Esophagus squamous epithelium (tissue), 5 donors: ENCODE measurements at regions not wholly inside any gene's neighbourhood (a gene's known extent, or its start where the extent isn't known, plus 50 kb on each side); places are given as distances from the start of the nearest gene placed in this dataset.

ENCODE experiments used
- DNase-seq: peaks from one replicate; lab custom pipeline; 2025; lab: John Stamatoyannopoulos, UW
- H3K27ac ChIP-seq, 4 donors: fragments of 200-600 bp; sonication (generic); one replicate each; pipeline ENCODE4 v1.5.1; 2016 to 2019; ENCODE audit warnings: mild to moderate bottlenecking in 1 of 4
- H3K27me3 ChIP-seq, 4 donors: fragments of 200-600 bp; sonication (generic); 1 replicate in 3 of 4; 2 replicates in 1 of 4; pipeline versions ENCODE4 v1.5.1 to v1.6.0; 2017 to 2021; ENCODE audit warnings: antibody characterized with exemption in 1 of 4
- H3K36me3 ChIP-seq, 3 donors: fragments of 200-600 bp; sonication (generic); one replicate each; pipeline ENCODE4 v1.5.1; 2016 to 2019
- H3K4me1 ChIP-seq, 3 donors: fragments of 200-600 bp; sonication (generic); one replicate each; pipeline ENCODE4 v1.5.1; 2017 to 2019
- H3K4me3 ChIP-seq, 4 donors: fragments of 200-600 bp; sonication (generic); 1 replicate in 3 of 4; 2 replicates in 1 of 4; pipeline ENCODE4 v1.5.1; 2016 to 2019; ENCODE audit warnings: mild to moderate bottlenecking in 2 of 4, moderate library complexity in 1 of 4
- H3K9me3 ChIP-seq, 3 donors: fragments of 200-600 bp; sonication (generic); one replicate each; pipeline ENCODE4 v1.5.1; 2016 to 2019
- POLR2A ChIP-seq, 4 donors: fragments of 450-650 bp; IDR thresholded peaks; one replicate each; pipeline ENCODE4 v1.6.1; 2017; ENCODE audit warnings: antibody characterized with exemption in 4 of 4, mild to moderate bottlenecking in 4 of 4, moderate library complexity in 3 of 4
- WGBS, 2 donors: methylation state at CpG; one replicate each; pipeline ENCODE4 v1.1.5; 2018; 5-methylcytosine and 5-hydroxymethylcytosine counted together
- intact Hi-C: fragments of 100-400 bp; cut with DNase I; formaldehyde crosslinking; loops from one replicate; pipeline ENCODE4 v1.15.0; 2022
- TF ChIP-seq, protein P1 (sequence below), 6 experiments: fragments of 450-650 bp in 4 of 6; fragments of 200-600 bp in 2 of 6; sonication (generic) in 2 of 6; IDR thresholded peaks; one replicate each; pipeline ENCODE4 v1.5.1; 2016 to 2019; ENCODE audit warnings: antibody characterized with exemption in 6 of 6, mild to moderate bottlenecking in 4 of 6, moderate library complexity in 4 of 6
- donor health status: DM: yes; HTN: yes; CAD: no.

DNA sequence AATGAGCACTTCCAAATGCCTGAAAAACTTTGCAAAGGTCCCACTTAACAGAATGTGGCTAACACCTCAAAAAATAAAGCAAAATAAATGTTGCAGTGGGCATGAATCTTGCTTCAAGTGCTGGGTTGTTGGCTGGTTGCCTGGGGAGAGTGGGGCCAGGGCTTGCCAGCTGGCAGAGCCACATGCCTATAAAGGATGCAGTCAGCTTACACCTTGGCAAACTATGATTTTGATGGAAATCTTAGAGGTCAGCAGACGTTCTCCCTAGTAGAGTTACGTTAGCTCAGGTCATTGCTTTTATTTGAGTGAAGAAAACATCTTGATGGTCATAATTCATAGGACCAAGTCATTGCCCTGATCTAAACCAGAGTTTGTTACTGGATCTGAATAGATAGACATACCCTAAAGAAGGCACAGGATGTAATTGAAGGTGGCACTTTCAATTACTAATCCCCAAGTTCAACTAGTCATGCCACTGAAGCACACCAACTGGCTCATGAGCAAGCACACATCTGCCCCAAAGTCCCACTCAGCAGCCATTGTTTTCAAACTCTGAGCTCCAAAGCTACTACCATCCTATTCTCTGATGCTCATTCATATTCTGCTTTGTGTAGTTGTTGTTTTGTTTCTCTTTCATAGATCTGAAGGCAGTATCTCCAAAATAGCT is 51.2 kb upstream of the ZSWIM6 start:
- no peaks in the 10 kb centered on the region for H3K9me3 ChIP-seq
- WGBS, 2 donors: 13 to 19% methylated on average over 2 of the region's 2 CpGs
- no peaks in the 10 kb centered on the region for H3K27me3 ChIP-seq
- H3K4me3 ChIP-seq: no peak overlapping the region
- no peak for DNase-seq
- H3K36me3 ChIP-seq: no peaks in the 10 kb centered on the region
- no peak for TF ChIP-seq POLR2A (IDR thresholded peaks at IDR 0.05)
- TF ChIP-seq, protein P1, sequence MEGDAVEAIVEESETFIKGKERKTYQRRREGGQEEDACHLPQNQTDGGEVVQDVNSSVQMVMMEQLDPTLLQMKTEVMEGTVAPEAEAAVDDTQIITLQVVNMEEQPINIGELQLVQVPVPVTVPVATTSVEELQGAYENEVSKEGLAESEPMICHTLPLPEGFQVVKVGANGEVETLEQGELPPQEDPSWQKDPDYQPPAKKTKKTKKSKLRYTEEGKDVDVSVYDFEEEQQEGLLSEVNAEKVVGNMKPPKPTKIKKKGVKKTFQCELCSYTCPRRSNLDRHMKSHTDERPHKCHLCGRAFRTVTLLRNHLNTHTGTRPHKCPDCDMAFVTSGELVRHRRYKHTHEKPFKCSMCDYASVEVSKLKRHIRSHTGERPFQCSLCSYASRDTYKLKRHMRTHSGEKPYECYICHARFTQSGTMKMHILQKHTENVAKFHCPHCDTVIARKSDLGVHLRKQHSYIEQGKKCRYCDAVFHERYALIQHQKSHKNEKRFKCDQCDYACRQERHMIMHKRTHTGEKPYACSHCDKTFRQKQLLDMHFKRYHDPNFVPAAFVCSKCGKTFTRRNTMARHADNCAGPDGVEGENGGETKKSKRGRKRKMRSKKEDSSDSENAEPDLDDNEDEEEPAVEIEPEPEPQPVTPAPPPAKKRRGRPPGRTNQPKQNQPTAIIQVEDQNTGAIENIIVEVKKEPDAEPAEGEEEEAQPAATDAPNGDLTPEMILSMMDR (IDR thresholded peaks at IDR 0.05): no peak
- peak overlapping the region in 1 of 4 donors; percentile 47 for H3K27ac ChIP-seq
- peaks cover 19 to 40% (median 20%) of the 10 kb centered on the region in 3 donors for H3K4me1 ChIP-seq
- intact Hi-C loops: no loop called here

DNA sequence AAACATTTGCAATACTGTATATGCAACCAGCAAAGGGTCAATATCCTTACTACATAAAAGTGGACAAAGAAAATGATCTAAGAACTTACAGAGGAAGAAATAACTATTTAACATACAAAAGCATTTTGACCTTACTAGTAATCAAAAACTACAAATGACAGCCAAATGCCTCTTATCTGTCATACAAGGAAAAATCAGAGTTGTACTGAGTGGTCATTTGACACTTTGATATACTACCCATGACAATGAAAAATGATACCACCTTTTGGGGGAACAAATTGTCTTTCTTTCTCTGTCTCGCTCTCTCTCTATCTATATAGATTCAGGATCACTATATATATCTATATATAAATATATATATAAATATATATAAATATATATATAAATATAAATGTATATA is 50.4 kb upstream of the ZSWIM6 start:
- 97 to 100% methylated on average over 1 of the region's 1 CpG for WGBS, 2 donors
- TF ChIP-seq, protein P1 (IDR thresholded peaks at IDR 0.05): no peak
- no peak for TF ChIP-seq POLR2A (IDR thresholded peaks at IDR 0.05)

More for the DNA sequence above, 50.4 kb upstream of the ZSWIM6 start:
- no peak for DNase-seq
- Histone ChIP-seq H3K36me3 (no peaks in the 10 kb centered on the region), H3K4me3 (no peak overlapping the region), H3K27me3 (no peaks in the 10 kb centered on the region), H3K27ac (no peak overlapping the region), H3K4me1 (peaks cover 16 to 37% (median 17%) of the 10 kb centered on the region in 3 donors), H3K9me3 (no peaks in the 10 kb centered on the region)
- intact Hi-C loops: no loop called here
